GM21381 (cell line): ENCODE measurements at regions not wholly inside any gene's neighbourhood (a gene's known extent, or its start where the extent isn't known, plus 50 kb on each side); places are given as distances from the start of the nearest gene placed in this dataset.
"Not testable (repeated sequence)": the region's sequence is repeated elsewhere in the genome, so short reads cannot be mapped to it uniquely, and the experiment has no call there.

Source experiments
- ATAC-seq: cut with Tn5 transposase; IDR thresholded peaks from one replicate; pipeline ENCODE4 v1.9.1; 2021; ENCODE audit warnings: mild to moderate bottlenecking, moderate library complexity; ENCODE audit not compliant: unreplicated experiment

DNA sequence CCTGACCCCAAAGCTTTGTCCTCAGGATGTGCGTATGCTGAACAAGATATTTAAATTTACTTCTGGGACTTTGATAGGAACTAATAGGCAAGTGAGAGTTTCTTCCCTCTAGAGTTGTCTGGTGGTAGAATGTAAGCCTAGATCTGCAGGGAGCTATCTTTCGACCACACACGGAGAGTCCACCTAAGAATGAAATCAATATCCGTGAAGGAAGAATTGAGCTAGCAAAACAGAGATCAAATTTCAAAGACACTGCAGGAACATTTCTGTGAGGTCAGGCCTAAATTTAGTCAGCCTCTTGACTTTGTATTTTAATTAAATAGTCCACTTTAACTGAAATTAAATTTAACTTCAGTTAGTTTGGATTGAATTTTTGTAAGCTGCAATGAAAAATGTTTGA, 871.3 kb downstream of the RAB28 start:
- ATAC-seq = no peak

DNA sequence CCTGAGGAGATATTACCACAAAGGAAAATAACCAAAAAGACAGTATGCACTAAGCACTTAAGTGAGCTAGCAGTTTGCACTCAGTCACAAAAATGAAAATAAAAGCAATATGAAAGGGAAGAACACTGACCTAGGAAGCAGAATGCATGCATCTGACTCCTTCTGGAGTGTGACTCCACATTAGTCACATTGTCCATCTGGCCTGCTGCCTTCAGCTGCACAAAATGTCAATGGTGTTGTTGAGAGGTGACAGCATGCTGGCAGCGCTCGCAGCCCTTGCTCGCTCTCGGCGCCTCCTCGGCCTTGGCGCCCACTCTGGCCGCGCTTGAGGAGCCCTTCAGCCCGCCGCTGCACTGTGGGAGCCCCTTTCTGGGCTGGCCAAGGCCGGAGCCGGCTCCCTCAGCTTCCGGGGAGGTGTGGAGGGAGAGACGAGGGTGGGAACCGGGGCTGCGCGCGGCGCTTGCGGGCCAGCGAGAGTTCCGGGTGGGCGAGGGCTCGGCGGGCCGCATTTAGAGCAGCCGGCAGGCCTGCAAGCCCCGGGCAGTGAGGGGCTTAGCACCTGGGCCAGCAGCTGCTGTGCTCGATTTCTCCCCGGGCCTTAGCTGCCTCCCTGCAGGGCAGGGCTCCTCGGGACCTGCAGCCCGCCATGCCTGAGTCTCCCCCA, 874.8 kb downstream of the RAB28 start:
- not testable (repeated sequence) for ATAC-seq

DNA sequence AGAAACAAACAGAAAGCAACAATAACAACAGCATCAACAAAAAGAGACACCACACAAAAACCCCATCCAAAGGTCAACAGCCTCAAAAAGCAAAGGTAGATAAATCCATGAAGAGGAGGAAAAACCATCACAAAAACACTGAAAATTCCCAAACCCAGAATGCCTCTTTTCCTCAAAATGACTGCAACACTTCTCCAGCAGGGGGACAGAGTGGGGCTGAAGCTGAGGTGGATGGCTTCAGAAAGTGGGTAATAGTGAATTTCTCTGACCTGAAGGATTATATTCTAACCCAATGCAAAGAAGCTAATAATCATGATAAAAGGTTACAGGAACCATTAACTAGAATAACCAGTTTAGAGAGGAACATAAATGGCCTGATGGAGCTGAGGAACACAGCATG, 888.2 kb downstream of the RAB28 start:
- ATAC-seq = no peak

DNA sequence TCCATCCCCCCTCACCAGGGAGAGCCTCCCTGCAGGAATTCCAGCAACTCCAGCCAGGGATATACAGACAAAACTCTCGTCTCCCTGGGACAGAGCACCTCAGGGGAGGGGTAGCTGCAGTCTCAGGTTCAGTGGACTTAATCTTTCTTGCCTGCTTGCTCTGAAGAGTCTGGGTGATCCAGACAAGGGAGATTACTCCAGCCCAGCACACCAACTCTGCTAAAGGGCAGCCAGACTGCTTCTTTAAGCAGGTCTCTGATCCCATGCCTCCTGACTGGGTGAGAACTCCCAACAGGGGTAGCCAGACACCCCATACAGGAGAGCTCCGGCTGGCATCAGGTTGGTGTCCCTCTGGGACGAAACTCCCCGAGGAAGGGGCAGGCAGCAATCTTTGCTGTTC, 888.7 kb downstream of the RAB28 start:
- ATAC-seq = no peak

DNA sequence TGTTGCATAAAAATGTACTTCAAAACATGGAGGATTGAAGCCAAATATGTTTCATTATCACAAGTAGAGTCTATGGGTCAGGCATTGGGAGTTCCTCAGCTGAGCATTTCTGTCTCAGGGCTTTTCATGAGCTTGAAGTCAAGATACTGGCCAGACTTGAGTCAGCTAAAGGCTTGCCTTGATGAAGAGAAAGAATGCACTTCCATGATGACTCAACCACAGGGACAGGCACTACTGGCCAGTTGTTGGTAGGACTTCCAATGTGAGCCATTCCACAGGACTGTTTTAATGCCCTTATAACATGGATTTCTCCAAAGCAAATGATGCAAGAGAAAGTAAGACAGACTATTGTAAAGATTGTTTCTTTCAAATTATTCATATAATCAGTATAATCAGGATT, 895.6 kb downstream of the RAB28 start:
- ATAC-seq = no peak

DNA sequence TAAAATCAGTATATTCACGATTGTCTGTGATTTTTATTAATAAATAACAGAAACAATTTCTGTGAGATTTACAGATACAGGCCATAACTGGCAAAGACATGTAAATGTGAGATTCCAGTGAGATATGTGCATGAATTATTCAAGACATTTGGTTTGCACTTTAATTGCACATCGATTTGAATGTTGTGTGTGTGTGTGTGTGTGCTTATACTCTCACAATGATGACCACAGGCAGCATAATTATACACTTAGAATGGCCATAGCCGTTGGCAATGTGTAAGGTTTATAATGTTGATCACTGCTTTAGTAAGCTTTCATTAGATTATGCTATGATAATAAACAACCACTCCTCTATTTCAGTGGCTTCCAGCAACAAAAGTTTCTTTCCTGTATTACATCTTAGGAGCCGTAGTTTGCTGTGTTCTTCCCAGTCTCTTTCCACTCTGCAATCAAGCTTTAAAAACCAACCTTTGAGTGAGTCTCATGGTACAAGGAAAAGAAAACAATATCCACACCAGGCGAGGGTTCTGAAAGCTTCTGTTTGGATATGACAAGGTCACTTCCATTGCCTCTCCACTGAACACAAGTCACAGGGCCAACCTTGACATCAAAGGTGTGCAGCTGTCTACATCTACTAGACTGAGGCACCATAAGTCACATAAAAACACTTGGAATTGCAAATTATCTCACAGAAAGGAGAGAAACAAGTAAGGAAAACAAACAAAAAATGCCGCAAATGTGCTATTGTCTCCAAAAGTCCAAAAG, 897.7 kb downstream of the RAB28 start:
- no peak for ATAC-seq

DNA sequence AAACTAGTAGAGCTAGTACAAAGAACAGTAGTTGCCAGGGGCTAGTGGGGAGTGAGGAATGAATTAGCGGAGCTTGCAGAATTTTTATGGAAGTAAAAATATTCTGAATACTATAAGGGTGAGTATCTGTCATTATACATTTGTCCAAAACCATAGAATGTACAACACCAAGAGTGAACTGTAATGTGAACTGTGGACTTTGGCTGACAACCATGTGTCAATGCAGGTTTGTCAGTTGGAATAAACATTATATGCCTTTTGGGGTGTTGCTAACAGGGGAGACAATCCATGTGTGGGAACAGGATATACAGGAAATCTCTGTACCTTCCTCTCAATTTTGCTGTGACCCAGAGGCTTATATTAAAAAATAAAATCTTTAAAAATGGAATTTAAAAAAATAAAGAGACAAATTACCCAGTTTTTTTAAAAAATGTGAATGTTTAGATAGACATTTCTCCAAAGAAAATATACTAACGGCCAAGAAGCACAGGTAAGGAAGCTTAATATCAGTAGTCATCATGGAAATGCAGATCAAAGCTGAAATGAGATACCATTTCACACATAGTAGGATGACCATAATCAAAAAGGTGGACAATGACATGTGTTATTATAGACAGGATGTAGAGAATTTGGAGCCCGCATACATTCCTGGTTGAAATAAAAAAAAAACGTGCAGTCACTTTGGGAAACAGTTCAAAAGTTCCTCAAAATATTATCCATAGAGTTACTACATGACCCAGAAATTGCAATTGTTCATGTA, 899.8 kb downstream of the RAB28 start:
- no peak for ATAC-seq

DNA sequence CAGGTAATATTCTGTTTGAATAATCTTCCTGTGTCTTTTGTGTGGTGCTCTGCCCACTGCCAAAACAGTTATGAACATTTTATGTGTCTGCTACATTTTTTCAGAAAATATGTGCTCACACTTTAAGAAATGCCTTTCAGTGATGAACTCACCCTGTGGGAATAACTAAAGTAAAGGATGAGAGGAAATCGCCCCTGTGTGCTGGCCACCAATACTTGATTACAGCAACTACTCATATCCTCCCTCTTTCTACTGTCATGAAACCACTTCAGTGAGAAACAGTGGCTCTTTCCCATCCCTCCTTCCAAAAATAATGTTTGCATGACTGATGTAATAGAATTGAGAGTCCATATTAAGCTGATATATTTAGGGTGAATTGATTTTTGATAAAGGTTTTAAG, 900.9 kb downstream of the RAB28 start:
- ATAC-seq = no peak

DNA sequence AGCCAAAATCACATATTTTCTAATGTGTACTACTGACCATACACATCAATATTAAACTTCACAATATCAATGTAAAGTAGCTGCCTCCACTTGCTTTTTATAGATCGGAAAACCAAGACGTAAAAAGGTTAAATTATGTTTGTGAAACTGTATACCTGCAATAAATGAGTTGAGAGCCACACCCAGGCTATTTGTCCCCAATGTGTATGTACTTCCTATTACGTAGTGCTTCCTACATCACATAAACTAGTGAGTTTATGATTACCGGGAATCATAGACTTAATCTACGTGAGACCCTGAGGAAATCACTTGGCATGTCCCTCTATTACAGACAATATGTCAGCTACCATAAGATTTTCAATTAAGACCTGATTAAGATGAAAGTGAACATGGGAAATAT, 903.4 kb downstream of the RAB28 start:
- ATAC-seq = no peak

DNA sequence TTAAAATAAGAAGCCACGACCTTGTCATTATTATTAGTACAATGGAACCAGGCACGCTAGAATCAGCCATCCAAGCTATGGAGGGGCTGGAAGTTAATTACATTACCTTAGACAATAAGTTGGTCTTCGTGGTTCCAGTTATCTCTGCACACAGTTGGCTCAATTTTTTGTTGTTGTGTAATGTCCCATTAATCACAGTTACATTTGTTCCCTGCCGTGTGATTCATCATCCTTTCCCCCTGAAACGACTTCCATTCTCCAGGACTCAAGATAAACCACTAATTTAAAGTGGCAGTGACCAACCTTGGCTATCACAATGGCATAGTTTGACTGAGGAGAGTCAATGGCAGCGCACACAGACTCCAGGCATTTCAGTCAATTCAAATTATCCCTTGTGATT, 905.0 kb downstream of the RAB28 start:
- no peak for ATAC-seq

DNA sequence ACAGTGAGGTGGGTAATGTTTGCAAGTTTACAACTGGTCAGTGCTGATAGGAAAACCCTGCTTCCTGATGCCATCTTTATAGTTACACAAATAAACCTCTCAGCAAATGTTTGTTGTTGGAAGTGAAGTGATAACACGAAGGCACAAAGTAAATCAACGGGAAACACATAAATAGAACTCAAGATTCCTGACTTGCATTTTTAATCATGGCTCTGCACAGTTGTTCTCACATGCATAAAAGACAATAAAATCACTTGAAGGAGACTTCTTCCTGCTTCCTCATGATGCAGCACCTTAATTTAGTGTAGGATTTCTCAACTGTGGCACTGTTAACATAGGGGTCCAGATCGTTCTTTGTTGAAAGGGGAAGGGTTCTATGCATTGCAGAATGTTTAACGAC, 907.7 kb downstream of the RAB28 start:
- no peak for ATAC-seq

DNA sequence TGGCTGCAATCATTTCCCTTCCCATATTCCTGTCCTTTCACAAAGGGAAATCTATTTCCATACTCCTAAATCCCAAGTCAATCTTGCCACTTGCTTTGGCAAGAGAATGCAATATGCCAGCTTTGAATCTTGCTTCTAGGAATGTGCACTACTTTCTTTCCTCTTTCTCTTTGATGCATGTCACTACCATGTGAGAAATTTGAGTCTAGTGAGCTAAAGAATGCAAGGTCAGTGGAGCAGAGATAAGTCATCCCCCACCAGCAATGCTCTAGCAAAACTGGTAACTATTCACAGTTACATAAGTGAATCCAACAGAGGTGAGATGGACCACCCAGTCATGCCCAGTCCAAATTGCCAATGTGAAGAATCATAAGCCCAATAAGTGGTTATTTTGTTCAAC, 910.4 kb downstream of the RAB28 start:
- no peak for ATAC-seq

DNA sequence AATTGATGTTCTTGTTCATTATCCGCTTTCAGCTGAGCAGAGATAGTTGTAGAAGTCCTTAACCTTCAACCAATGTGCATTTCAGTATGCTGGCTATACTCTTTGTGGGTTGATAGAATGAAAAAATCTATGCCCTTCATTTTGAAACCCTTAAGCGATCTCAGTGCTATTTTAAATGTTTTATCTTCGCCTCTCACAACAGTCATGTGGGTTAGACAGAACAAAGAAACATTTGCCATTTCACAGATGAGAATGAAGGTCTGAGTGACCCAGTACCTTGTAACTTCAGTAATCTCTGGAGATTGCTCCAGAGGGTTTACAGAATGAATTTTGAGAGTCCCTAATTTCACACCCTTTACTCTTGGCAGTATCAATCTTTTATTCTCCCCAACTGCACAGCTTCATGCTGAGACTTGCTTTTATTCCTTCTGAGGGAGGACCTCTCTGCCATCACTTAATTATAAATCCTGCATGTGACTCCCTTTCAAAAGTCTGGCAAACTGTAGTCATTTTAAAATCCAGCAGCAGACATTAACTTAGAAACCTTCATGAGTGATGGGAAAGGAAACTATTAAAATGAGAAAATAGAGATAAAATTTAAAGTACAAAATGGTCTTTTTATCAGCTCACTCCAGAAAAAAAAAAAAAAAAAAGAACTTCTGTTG, 921.5 kb downstream of the RAB28 start:
- ATAC-seq = no peak

DNA sequence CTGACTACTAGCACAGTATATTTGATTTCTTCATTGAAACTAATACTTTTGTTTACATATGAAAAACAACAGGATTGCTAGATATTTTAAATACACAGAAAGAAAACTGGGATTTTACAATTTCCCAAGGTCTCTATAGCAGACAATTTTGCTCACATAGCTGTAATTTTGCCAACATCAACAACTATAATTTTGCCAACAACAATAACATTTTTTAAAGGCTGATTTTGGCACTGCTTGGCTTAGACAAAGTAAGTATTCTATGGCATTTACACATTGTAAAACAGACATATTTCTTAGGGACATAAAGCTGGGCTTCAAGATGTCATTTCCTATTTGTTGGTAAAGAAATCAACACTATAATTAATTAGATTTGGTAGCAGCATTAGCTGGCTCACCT, 922.1 kb downstream of the RAB28 start:
- no peak for ATAC-seq

DNA sequence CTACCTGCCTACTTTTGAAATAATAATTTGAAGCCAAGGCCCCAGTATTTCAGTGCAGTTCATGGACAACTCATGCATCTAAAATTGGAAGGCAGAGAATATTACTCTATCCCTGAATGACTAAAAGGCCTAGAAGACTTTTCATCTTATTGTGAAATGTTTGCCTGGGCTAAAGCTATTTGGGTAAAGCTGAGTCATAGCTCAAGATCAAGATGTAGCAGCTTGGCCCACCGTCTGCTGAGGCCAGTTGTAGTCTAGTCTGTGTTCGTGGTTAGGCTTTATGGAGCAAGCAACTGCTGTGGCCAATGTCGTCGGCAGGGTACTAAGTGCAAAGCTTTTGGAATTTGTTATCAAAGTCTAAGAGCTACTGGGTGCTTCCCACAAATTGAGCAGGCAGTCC, 929.1 kb downstream of the RAB28 start:
- no peak for ATAC-seq

DNA sequence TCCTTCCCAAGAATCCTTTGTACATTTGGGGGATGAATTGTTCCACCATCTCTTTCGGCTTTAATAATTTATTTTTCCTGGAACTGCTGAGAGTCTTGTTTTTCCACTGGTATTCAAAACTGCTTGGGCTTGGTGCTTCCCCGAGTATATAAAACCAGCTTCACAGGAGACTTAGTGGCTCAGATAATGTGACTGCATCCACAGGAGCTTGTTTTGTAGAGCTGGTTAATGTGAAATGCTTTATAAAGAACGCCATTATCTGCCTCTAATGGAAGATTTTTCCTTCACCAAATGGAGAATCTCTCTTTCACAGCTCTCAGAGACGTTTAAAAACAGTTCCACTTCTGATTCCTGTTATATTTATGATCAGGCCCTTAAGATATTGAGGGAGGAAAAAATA, 935.5 kb downstream of the RAB28 start:
- ATAC-seq = no peak

DNA sequence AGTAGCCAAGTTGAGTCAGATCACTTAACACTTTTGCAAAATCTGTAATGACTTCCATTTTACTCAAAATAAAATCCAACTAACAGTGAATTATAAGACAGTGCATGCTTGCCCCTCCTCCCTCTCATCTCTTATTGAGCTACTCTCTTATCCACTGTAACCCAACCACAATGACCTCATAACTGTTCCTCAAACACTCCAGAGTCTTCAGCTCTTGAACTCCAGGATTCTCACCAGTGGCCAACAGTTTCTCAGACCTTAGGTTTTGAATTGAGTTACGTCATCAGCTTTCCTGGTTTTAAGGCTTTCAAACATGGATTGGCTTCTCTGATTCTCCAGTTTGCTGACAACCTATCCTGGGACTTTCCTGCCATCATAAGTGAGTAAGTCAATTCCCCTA, 938.3 kb downstream of the RAB28 start:
- ATAC-seq = no peak

DNA sequence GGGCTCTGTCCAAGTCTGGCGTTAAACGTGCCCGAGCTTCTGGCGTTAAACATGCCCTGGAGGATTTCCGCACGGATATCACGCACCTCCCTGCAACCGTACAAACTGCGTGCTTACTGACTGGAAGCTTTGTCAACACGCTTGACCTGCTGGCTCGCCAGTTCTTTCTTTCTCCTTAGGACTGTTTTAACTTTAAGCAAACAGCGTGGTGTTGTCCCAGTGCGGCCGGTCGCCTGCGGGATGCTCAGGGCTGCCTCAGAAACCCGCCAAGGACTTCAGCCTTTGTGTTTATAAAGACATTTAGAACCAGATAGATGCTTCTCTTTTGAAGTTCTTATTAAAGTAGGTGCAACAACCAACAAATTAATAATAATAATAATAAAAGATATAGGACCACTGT, 946.0 kb downstream of the RAB28 start:
- no peak for ATAC-seq

DNA sequence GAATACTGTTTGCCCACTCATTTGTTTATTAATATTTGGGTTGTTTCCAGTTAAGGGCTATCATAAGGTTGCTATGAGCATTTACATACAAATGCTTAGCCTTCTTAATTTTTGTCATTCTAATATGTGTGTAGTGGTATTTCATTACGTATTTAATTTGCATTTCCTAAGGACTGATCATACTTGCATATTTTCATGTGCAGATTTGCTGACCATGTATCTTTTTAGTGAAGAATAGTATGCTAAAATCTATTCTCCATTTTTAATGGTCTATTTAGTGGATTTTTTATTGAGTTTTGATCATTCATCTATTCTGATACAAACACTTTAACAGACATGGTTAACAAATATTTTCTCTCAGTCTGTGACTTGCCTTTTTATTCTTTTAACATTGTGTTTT, 949.5 kb downstream of the RAB28 start:
- ATAC-seq = no peak

DNA sequence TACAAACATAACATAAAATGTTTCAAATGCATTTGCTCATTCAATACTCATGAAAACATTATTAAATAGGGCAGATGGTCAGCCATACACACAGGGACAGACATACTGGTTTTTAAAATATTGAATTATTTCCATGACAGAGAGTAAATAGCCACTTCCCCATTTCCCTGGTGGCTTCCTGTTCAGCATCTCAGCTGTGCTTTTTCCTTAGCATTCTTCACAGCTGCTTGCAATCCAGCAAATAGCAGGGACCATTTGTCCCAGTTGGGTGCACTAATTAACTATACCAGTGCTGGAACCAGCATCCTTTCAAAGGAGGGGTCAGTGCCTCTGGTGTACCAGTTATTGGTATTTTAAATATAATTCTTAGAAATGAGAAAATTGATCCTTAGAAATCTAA, 964.7 kb downstream of the RAB28 start:
- no peak for ATAC-seq

DNA sequence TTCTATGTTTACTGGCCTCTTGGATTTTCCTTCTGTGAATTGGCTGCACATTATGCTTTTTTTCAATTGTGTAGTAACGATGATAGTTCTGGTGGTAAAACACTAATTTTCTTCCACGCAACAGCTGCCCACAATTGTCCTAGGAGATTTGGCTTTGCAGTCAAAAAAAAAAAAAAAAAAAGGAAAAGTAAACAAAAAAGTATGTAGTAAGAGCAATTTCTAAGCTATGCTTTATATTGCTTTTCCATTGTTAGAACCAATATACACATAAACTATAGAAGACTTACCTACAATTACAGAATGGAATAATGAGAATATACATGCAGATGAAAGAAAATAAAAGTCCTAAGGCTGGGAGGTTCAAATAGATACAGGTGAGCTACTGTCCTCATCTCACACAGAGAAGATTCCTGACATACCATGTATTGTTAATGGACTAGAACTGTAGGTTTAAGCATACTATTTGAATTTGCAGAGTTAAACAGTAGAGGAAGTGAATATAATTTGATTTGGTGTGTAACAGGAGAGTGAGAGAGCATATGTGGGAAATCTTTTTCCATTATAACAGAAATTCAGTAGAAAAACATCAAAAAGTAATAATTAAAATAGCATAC, 976.2 kb downstream of the RAB28 start:
- ATAC-seq = no peak
